ENCODE measurements at regions not wholly inside any gene's neighbourhood (a gene's known extent, or its start where the extent isn't known, plus 50 kb on each side); places are given as distances from the start of the nearest gene placed in this dataset.

- H3K9me3 ChIP-seq: peaks cover 0 to 18% (median 0%) of the 10 kb centered on the region in 12 donors
- DNase-seq (no peak), ATAC-seq (no peak)
- 59 to 76% (median 63%) methylated on average over 4 of the region's 4 CpGs for WGBS, 4 donors
- H3K36me3 ChIP-seq: no peaks in the 10 kb centered on the region
- H3K4me3 ChIP-seq: no peak overlapping the region
- no peak overlapping the region for H3K27ac ChIP-seq
- H3K4me1 ChIP-seq: no peaks in the 10 kb centered on the region
- peaks cover 0 to 4% (median 0%) of the 10 kb centered on the region in 9 donors for H3K27me3 ChIP-seq
- TF ChIP-seq, protein P1, sequence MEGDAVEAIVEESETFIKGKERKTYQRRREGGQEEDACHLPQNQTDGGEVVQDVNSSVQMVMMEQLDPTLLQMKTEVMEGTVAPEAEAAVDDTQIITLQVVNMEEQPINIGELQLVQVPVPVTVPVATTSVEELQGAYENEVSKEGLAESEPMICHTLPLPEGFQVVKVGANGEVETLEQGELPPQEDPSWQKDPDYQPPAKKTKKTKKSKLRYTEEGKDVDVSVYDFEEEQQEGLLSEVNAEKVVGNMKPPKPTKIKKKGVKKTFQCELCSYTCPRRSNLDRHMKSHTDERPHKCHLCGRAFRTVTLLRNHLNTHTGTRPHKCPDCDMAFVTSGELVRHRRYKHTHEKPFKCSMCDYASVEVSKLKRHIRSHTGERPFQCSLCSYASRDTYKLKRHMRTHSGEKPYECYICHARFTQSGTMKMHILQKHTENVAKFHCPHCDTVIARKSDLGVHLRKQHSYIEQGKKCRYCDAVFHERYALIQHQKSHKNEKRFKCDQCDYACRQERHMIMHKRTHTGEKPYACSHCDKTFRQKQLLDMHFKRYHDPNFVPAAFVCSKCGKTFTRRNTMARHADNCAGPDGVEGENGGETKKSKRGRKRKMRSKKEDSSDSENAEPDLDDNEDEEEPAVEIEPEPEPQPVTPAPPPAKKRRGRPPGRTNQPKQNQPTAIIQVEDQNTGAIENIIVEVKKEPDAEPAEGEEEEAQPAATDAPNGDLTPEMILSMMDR (IDR thresholded peaks at IDR 0.05): no peak
- no peak for TF ChIP-seq POLR2A (IDR thresholded peaks at IDR 0.05)
- intact Hi-C loops (cut with DNase I): no loop called here
Measured at GRCh38 chr20:48349656-48350055, 478.1 kb downstream of the PREX1 start.

GRCh38 chr20:48348022-48348421, 479.8 kb downstream of the PREX1 start:
- ATAC-seq (no peak), DNase-seq (no peak)
- Histone ChIP-seq H3K4me1 (no peaks in the 10 kb centered on the region), H3K27me3 (peaks cover 0 to 8% (median 0%) of the 10 kb centered on the region in 9 donors), H3K4me3 (no peak overlapping the region), H3K9me3 (peaks cover 0 to 15% (median 0%) of the 10 kb centered on the region in 12 donors), H3K27ac (no peak overlapping the region), H3K36me3 (no peaks in the 10 kb centered on the region)
- intact Hi-C loops (cut with DNase I): no loop called here
- WGBS, 4 donors: 59 to 75% (median 67%) methylated on average over 3 of the region's 3 CpGs
- TF ChIP-seq, protein P1 (IDR thresholded peaks at IDR 0.05): no peak
- TF ChIP-seq POLR2A (IDR thresholded peaks at IDR 0.05): no peak

DNA sequence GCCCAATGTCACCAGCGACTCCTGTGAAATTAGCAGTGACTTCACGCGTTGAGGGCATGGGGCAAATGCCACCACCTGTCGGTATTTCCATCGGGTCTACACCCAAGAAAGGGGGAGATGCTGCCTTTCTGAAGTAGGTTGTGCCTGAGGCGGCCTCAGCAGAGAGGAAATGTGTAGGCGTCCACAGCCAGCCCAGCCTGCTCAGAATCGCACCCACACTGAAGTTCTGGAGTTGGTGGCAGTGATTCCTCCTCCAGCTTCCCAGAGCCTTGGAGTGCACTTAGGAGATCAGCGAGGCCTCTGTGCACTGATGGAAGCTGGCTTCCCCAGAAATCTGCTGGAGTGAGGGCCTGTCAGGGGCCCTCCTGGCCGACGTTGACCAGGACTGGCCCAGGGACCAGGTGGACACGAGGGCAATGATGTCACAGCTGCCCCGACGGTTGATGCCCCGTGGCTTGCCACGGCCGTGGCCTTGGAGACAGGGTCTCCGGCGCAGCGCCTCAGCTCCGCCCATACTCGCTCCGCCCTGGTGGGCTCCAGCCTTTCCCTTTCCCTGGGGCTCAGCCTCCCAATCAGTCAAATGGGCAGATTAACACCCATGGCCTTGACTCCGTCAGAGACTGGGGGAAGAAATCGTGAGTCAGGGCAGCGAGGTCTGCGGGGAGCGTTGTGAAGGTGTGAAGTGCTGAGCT, 484.8 kb downstream of the PREX1 start:
- WGBS, 4 donors: 86 to 93% (median 89%) methylated on average over 12 to 28 of the region's 28 CpGs
- Histone ChIP-seq H3K4me1 (peaks cover 0 to 5% (median 0%) of the 10 kb centered on the region in 12 donors), H3K27me3 (peaks cover 0 to 15% (median 0%) of the 10 kb centered on the region in 9 donors), H3K4me3 (no peak overlapping the region), H3K36me3 (no peaks in the 10 kb centered on the region), H3K27ac (no peak overlapping the region), H3K9me3 (peaks cover 0 to 9% (median 0%) of the 10 kb centered on the region in 12 donors)
- intact Hi-C loops (cut with DNase I): no loop called here
- TF ChIP-seq POLR2A (IDR thresholded peaks at IDR 0.05): no peak
- TF ChIP-seq, protein P1 (IDR thresholded peaks at IDR 0.05): no peak
- DNase-seq: no peak
- ATAC-seq: no peak

DNA sequence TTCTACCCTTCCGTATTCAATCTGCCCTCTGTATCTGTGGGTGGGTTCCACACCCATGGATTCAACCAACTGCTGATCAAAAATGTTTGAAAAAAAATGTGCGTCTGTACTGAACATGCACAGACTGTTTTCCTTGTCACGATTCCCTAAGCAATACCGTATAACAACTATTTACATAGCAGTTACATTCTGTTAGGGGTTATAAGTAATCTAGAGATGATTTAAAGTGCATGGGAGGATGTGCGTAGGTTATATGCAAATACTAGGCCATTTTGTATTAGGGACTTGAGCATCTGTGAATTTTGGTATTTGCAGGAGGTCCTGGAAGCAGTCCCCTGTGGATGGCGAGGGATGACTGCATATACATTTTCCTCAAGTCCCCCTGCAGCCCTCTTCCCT, 486.9 kb downstream of the PREX1 start:
- H3K4me1 ChIP-seq: peaks cover 0 to 5% (median 0%) of the 10 kb centered on the region in 12 donors
- H3K27me3 ChIP-seq: peaks cover 0 to 11% (median 0%) of the 10 kb centered on the region in 9 donors
- peaks cover 0 to 3% (median 0%) of the 10 kb centered on the region in 12 donors for H3K9me3 ChIP-seq
- intact Hi-C loops (cut with DNase I): no loop called here
- H3K27ac ChIP-seq: no peak overlapping the region
- H3K36me3 ChIP-seq: no peaks in the 10 kb centered on the region
- TF ChIP-seq POLR2A (IDR thresholded peaks at IDR 0.05): no peak
- TF ChIP-seq, protein P1 (IDR thresholded peaks at IDR 0.05): no peak
- no peak overlapping the region for H3K4me3 ChIP-seq
- WGBS, 4 donors: 82 to 89% (median 84%) methylated on average over 6 of the region's 6 CpGs
- ATAC-seq (no peak), DNase-seq (no peak)
